GM19324 (cell line): ENCODE measurements at regions not wholly inside any gene's neighbourhood (a gene's known extent, or its start where the extent isn't known, plus 50 kb on each side); places are given as distances from the start of the nearest gene placed in this dataset.

Source experiments
- ATAC-seq: cut with Tn5 transposase; IDR thresholded peaks from one replicate; pipeline ENCODE4 v1.9.1; 2021; ENCODE audit warnings: mild to moderate bottlenecking, moderate library complexity; ENCODE audit not compliant: unreplicated experiment, low FRiP score

DNA sequence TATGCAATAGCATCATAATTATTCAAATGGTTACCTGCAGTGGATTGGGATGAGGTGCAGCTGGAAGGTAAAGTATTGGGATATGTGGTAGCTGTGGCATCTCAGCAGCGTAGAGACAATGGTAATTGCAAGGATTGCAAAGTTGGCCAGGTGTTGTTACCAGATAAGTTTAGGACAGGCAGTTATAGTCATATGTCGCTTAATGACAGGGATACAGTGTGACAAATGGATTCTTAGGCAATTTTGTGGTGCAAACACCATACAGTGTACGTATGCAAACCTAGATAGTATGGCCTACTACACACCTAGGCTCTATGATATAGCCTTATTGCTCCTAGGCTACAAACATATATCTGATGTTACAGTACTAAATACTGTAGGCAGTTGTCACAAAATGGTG, 163.5 kb upstream of the LYZL2 start:
- ATAC-seq, result no peak

DNA sequence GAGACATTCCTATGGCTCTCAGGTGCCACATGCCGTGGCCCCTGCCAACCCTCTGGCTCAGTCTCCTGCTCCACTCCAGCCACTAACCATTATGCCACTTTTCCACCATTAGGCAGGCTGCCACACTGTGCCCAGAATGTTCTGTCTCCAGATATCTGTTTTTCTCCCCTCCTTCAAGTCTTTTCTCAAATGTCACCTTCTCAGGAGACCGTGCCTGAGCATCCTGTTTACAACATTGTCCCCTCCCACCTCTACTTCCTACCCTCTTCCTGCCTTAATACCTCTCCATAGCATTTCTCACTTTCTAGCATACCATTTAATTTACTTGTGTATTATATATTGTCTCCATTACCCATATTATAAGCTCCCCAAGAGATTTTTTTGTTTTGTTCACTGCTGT, 162.5 kb upstream of the LYZL2 start:
- no peak for ATAC-seq

DNA sequence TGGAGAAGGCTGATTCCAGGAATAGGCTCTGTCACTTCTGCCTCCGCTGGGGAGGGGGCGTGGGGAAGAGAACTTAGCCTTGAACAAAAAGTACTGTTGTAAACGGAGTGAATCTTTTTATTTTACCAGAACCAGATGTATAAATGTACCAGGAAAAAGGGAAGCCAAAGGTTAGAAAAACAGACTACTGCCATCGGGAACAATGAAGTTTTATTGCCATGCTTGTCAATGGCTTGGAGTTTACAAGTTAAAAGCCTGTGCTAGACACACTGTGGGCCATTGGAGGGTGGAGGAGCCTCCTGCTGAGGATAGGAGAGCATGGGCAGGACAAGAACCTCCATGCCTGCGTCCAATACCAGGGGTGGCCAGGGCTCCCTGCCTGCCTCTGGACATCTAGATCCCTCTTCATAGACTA, 161.7 kb upstream of the LYZL2 start:
- no peak for ATAC-seq

- no peak for ATAC-seq
Observed at GRCh38 chr10:30789806-30790205, 160.3 kb upstream of the LYZL2 start.

DNA sequence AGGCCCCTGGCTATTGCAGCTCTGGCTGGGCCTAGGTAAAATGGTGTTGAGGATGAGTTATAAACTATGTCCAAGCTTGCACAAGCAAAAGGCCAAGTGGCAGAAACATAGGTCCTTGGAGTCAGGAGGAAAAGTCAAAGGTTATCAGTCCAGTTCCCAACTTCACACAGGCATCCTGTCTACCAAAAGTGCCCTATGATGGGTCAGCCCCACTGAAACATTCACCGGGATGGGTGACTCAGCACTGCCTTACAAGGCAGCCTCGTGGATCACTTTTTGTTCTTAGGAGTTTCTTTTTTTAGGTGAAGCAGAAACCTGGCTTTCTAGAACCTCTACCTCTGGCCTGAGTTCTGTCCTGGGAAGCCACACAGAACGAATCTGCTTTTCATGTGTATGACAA, 158.8 kb upstream of the LYZL2 start:
- no peak for ATAC-seq

DNA sequence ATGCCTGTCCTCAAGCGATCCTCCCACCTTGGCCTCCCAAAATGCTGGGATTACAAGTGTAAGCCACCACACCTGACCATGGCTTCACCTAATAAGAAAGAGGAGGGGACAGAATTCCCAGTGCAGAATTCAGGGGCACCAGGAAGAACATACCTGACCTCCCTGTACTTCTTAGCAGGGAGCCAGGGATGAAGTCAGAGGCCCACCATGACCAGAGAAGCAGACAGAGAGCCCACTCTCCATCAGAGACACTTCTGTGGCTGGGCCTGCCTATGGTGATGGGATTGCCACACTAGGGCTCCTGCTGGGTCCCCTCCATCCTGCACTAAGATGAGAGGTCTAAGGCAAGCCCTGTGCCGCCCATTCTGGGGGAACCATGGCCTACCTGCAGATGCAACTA, 157.4 kb upstream of the LYZL2 start:
- no peak for ATAC-seq

DNA sequence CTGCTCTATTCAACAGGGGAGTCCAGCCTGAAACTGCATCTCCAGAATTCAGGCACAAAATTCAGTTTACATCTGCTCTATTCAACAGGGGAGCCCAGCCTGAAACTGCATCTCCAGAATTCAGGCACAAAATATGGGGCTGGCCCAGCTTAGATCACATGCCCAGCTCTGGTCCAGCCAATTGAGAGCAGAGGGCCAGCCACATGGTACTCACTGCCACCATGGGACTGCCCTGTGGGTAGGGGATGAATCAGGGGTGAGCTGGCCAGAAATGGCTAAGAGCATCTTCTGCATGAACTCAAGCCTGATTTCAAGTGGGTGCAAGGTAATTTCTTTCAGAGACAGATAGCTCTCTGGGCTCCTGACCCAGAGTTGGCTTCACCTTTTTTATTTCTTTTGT, 156.6 kb upstream of the LYZL2 start:
- ATAC-seq, result no peak

- ATAC-seq, result no peak
Observed at GRCh38 chr10:30784897-30785605, 155.5 kb upstream of the LYZL2 start.

- ATAC-seq, result no peak
Observed at GRCh38 chr10:30784524-30784896, 155.0 kb upstream of the LYZL2 start.

- no peak for ATAC-seq
Observed at GRCh38 chr10:30783939-30784501, 154.5 kb upstream of the LYZL2 start.

DNA sequence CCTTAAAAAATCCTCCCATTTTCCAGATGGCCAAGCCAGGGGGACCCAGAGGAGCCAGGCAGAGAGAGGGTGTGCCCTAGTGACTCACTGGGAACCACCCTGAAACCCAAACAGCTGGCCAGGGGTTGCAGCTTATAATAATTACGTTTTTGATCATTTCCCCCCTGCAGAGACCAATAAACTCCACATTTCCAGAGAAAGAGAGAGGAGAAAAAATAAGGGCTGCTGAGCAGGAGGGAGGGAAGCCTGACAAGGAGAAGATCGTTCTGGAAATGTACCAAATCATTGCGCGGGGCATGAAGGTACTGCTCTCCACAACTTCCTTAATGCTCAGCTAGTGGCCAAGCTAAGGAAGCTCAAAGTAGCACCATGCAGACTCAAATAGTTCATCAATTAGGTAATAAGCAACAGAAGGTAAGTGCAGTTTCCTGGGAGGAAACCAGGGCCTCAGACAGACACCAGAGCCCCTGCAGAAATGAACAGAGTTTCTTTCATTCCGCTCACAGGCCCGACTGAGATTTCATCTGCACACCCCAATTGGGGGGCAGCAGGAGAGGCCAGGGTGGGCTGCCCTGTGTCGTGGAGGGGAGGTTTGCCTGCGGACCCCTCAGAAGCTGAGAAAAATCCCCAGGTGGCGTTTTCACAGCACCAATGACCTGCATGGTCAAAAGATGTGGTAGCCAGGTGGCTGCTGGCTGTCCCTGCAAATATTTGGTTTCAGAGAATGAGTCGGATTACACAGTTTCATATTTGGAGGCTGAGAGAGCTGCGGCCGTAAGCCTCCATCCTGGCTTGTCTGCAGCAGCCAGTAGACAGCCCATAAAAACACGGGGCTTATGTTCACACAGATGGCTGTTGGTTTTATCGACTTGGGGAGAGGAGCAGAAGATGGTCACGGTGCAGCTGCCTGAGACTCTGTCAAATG, 153.2 kb upstream of the LYZL2 start:
- peak; percentile 43 for ATAC-seq

- ATAC-seq, result no peak
Observed at GRCh38 chr10:30782157-30782536, 152.6 kb upstream of the LYZL2 start.

- no peak for ATAC-seq
Observed at GRCh38 chr10:30781670-30782121, 152.1 kb upstream of the LYZL2 start.

GRCh38 chr10:30778769-30779168, 149.2 kb upstream of the LYZL2 start:
- ATAC-seq, result no peak

DNA sequence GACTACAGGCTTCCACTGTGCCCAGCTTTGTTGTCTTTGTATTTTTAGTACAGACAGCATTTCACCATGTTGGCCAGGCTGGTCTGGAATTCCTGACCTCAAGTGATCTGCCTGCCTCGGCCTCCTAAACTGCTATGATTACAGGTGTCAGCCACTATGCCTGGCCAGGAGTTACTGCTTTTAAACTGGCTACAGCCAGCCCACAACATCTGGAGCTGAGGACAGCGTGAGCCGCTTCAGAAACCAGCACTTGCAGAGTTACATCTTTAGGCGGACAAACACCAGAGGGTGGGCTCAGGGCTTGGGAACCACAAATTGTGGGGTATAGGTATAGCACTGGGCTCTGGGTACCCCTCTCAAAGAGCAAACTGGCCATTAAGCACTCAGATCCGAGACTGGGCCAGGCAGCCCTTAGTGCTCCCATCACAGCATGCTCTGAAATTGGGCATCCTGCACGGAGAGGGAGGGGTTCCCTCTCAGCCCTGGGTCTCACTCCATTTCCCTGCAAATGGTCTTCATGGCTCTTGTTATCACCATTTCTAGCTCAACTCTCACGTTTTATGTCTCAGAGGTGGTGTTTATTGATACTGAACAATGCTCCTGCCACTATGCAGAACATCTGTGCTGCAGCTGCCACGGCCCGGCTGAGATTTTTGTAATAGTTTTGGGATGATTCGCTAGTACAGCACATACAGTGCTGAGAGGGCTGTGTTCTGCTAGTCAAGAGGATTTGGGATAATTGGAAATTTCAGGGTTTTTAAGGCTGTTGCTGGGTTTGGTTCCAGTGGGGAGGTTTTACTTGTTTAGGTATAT, 146.4 kb upstream of the LYZL2 start:
- ATAC-seq, result no peak

DNA sequence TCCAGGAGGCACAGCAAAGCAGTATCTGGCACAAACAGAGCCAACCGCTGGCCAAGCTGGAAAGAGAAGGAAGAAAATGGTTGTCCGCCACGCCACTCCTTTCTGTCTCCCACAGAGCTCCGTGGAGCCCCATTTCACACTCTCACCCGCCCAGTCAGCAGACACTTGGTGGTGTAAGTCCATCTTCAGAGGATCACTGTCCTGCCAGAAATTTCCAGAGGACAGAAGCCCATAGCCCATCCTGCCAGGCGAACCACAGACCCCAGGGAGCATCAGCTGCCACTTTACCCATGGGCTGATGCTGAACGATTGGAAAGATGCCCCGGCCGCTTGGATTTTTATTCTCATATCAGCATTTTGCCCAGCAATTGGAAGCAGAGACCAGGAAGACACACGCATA, 144.7 kb upstream of the LYZL2 start:
- ATAC-seq, result no peak

GRCh38 chr10:30773501-30773900, 143.9 kb upstream of the LYZL2 start:
- ATAC-seq, result no peak

DNA sequence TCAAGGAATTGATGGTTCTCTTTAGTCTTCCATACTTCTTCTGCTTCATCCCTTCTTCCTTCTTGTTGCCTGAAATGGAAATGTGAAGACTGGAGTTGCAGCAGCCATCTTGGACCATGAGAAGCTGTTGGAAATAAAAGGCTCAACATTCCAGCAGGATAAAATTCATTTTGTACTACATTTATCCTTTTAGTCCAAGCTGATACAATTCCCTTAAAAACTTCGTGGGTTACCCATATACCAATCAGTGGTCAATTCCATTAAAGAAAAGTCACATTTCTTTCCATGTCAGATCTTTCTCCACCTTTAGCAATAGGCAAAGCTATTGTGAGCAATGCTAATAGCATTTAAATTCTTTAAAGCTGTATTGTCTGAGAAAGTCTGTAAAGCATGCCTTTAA, 141.3 kb upstream of the LYZL2 start:
- no peak for ATAC-seq

DNA sequence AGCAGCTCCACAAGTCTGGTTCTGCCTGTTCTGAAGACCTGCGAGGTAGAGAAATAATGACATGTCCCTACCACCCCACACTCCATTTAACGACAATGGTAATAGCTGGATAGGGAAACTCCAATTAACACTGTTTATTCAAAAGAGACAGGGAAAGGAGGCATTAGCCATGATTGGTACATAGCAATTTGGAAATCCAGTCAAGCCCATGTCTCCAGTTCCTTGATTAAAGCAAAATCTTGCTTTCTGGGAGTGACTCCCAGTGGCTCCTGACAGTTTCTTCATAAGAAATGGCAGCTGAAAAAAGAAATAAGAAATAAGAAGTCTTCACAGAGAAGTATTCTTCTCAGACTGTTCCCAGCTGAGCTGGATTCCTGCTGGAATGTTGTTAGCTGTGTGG, 140.7 kb upstream of the LYZL2 start:
- no peak for ATAC-seq

DNA sequence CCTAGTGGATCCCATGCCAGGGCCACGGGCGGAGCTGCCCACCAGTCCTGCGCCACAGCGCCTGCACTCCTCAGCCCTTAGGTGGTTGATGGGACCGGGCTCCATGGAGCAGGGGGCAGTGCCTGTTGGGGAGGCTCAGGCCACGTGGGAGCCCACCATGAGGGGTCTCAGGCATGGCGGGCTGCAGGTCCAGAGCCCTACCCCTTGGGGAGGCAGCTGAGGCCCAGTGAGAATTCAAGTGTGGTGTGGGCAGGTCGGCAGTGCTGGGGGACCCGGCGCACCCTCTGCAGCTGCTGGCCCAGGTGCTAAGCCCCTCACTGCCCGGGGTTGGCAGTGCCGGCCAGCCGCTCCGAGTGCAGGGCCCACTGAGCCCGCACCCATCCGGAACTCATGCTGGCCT, 139.8 kb upstream of the LYZL2 start:
- no peak for ATAC-seq

GRCh38 chr10:30765616-30766015, 136.1 kb upstream of the LYZL2 start:
- no peak for ATAC-seq
